ENCODE measurements at regions not wholly inside any gene's neighbourhood (a gene's known extent, or its start where the extent isn't known, plus 50 kb on each side); places are given as distances from the start of the nearest gene placed in this dataset.

- Mint-ChIP-seq H3K36me3 (no peaks in the 10 kb centered on the region), H3K4me1 (no peaks in the 10 kb centered on the region), H3K27me3 (peaks cover 3% of the 10 kb centered on the region), H3K9me3 (no peaks in the 10 kb centered on the region), H3K27ac (no peak overlapping the region), H3K4me3 (no peak overlapping the region)
- no peak for DNase-seq
Observed at GRCh38 chr4:146098397-146098796, 77.1 kb upstream of the LSM6 start.

DNA sequence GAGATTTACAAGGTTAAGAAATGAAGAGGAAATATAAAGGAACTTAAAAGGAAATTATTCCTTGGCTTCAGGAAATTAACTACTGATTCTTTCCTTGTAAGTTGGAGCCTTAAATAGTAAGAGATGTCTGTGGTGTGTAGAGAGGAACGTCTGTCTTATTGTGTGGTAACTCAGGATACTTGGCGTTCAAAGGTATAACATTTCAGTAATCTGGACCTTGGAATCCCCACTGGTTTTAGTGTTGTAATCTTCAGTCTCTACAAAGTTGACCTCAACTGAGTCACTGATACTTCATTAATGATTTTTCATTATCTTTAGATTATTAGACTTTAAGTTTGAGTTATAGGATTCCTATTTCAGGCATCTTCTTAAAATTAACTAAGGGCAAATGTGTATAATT, 79.1 kb upstream of the LSM6 start:
- H3K27me3 Mint-ChIP-seq = peaks cover 6% of the 10 kb centered on the region
- no peaks in the 10 kb centered on the region for H3K9me3 Mint-ChIP-seq
- no peak overlapping the region for H3K27ac Mint-ChIP-seq
- H3K36me3 Mint-ChIP-seq = no peaks in the 10 kb centered on the region
- no peak overlapping the region for H3K4me3 Mint-ChIP-seq
- H3K4me1 Mint-ChIP-seq = no peaks in the 10 kb centered on the region
- no peak for DNase-seq

GRCh38 chr4:146095860-146096259, 79.7 kb upstream of the LSM6 start:
- DNase-seq = no peak
- Mint-ChIP-seq H3K4me3 (no peak overlapping the region), H3K27ac (no peak overlapping the region), H3K4me1 (no peaks in the 10 kb centered on the region), H3K36me3 (no peaks in the 10 kb centered on the region), H3K9me3 (no peaks in the 10 kb centered on the region), H3K27me3 (peaks cover 8% of the 10 kb centered on the region)

- H3K4me1 Mint-ChIP-seq = no peaks in the 10 kb centered on the region
Observed at GRCh38 chr4:146095091-146095690, 80.3 kb upstream of the LSM6 start.

GRCh38 chr4:146088690-146089089, 86.8 kb upstream of the LSM6 start:
- H3K9me3 Mint-ChIP-seq = no peaks in the 10 kb centered on the region
- H3K27me3 Mint-ChIP-seq = peaks cover 34% of the 10 kb centered on the region
- H3K27ac Mint-ChIP-seq = no peak overlapping the region
- DNase-seq = no peak
- no peaks in the 10 kb centered on the region for H3K4me1 Mint-ChIP-seq
- H3K36me3 Mint-ChIP-seq = no peaks in the 10 kb centered on the region
- H3K4me3 Mint-ChIP-seq = no peak overlapping the region

More at GRCh38 chr4:146095091-146095690, 80.3 kb upstream of the LSM6 start:
- no peak overlapping the region for H3K4me3 Mint-ChIP-seq
- no peak overlapping the region for H3K27ac Mint-ChIP-seq
- no peaks in the 10 kb centered on the region for H3K36me3 Mint-ChIP-seq
- peaks cover 14% of the 10 kb centered on the region for H3K27me3 Mint-ChIP-seq
- no peaks in the 10 kb centered on the region for H3K9me3 Mint-ChIP-seq
- DNase-seq = no peak

DNA sequence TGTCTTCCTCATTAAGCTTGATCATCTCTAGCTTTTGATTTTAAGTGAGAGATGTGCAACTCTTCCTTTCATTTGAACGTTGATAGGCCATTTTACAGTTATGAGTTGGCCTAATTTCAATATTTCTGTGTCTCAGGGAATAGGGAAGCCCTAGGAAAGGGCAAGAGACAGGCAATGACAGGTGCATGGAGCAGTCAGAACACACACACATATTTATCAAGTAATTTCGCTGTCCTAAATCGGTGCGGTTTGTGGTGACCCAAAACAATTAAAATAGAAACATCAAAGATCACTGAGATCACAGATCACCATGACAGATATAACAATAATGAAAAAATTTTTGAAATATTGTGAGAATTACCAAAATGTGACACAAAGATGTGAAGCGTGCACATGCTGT, 87.7 kb upstream of the LSM6 start:
- Mint-ChIP-seq H3K27me3 (peaks cover 34% of the 10 kb centered on the region), H3K4me1 (no peaks in the 10 kb centered on the region)

DNA sequence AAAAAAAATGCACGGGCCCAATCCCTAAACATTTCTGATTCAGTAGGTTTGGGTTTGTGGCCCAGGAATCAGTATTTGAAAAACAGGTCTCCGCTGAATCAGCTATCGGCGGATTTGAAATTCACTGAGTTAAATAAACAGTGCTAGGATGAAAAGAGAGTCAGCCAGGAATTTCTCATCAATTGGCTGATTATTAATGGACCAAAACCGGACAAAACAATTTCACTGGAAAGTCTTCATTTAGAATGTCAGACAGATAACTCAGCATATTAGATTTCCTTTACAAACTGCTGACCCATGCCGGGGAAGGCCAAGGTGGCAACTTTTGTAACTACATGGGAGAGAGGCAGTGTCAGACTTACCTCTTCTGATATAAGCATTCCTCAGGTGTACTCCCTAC, 99.4 kb upstream of the LSM6 start:
- Mint-ChIP-seq H3K9me3 (no peaks in the 10 kb centered on the region), H3K27ac (no peak overlapping the region), H3K27me3 (peaks cover 12% of the 10 kb centered on the region), H3K36me3 (no peaks in the 10 kb centered on the region), H3K4me3 (no peak overlapping the region), H3K4me1 (no peaks in the 10 kb centered on the region)
- DNase-seq = no peak

More for the DNA sequence above, 87.7 kb upstream of the LSM6 start:
- no peak for DNase-seq
- Mint-ChIP-seq H3K4me3 (no peak overlapping the region), H3K36me3 (no peaks in the 10 kb centered on the region), H3K9me3 (no peaks in the 10 kb centered on the region), H3K27ac (no peak overlapping the region)

- Mint-ChIP-seq H3K36me3 (no peaks in the 10 kb centered on the region), H3K9me3 (no peaks in the 10 kb centered on the region), H3K27ac (no peak overlapping the region), H3K4me3 (no peak overlapping the region), H3K4me1 (no peaks in the 10 kb centered on the region), H3K27me3 (peaks cover 14% of the 10 kb centered on the region)
- DNase-seq = no peak
Observed at GRCh38 chr4:146073517-146073916, 102.0 kb upstream of the LSM6 start.

- no peak for DNase-seq
- Mint-ChIP-seq H3K27me3 (peaks cover 19% of the 10 kb centered on the region), H3K9me3 (no peaks in the 10 kb centered on the region), H3K27ac (no peak overlapping the region), H3K4me1 (no peaks in the 10 kb centered on the region), H3K36me3 (no peaks in the 10 kb centered on the region), H3K4me3 (no peak overlapping the region)
Observed at GRCh38 chr4:146072376-146072775, 103.1 kb upstream of the LSM6 start.

GRCh38 chr4:146071390-146071789, 104.1 kb upstream of the LSM6 start:
- H3K4me3 Mint-ChIP-seq = no peak overlapping the region
- no peaks in the 10 kb centered on the region for H3K4me1 Mint-ChIP-seq
- no peak overlapping the region for H3K27ac Mint-ChIP-seq
- no peaks in the 10 kb centered on the region for H3K36me3 Mint-ChIP-seq
- no peak for DNase-seq
- peaks cover 22% of the 10 kb centered on the region for H3K27me3 Mint-ChIP-seq
- no peaks in the 10 kb centered on the region for H3K9me3 Mint-ChIP-seq

DNA sequence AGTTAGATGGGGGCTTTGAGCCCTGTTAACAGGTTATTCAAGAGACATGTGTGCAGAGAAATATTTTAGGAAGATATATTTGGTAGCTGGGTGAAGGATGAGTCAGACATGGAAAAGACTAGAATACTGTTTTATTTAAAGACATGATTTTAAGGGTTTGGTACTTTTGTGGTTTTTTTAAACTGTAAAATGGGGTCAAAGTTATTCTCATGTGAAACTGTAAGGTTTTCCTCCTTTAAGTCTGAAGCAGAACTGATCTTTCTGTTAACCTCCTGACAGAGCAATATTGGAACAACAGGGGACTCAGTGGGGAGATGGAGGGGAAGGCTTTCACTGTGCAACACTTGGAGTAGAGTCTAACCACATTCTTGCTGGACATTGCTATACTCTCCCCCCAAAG, 112.4 kb upstream of the LSM6 start:
- Mint-ChIP-seq H3K36me3 (no peaks in the 10 kb centered on the region), H3K4me3 (no peak overlapping the region), H3K4me1 (no peaks in the 10 kb centered on the region), H3K27ac (no peak overlapping the region), H3K27me3 (peaks cover 45% of the 10 kb centered on the region), H3K9me3 (no peaks in the 10 kb centered on the region)
- no peak for DNase-seq

GRCh38 chr4:146062340-146062739, 113.2 kb upstream of the LSM6 start:
- no peak for DNase-seq
- H3K36me3 Mint-ChIP-seq = no peaks in the 10 kb centered on the region
- no peaks in the 10 kb centered on the region for H3K4me1 Mint-ChIP-seq
- H3K9me3 Mint-ChIP-seq = no peaks in the 10 kb centered on the region
- no peak overlapping the region for H3K27ac Mint-ChIP-seq
- no peak overlapping the region for H3K4me3 Mint-ChIP-seq
- peaks cover 38% of the 10 kb centered on the region for H3K27me3 Mint-ChIP-seq

DNA sequence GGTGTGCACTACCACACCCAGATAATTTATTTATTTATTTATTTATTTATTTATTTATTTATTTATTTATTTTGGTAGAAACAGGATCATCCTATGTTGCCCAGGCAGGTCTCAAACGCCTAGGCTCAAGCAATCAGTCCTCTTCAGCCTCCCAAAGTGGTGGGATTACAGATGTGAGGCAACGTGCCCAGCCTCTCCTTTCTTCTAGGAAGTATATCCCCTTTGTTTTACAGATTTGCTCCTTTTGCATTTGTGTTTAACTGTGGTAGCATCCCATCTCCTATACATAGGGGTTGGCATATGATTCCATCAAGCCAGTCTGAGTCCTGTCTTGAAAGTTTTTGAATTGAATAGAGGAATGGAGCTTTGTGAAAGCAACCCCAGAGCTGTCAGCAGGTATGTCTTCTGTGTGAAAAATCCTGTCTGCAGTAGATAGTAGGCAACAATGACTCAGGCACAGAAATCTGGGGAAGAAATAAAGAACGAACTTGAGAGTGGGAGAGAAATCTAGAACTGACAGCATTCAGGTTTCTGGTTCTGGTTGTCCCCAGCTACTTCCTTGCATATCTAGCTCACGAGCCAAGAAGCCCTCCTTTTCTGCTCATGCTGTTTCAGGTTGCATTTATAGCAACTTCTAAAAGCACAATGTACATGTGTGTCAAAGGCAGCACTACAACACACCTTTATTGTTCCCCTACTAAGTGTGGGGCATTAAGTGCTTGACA, 113.7 kb upstream of the LSM6 start:
- no peak for DNase-seq
- Mint-ChIP-seq H3K27ac (no peak overlapping the region), H3K36me3 (no peaks in the 10 kb centered on the region), H3K9me3 (no peaks in the 10 kb centered on the region), H3K27me3 (peaks cover 36% of the 10 kb centered on the region), H3K4me1 (no peaks in the 10 kb centered on the region), H3K4me3 (no peak overlapping the region)

DNA sequence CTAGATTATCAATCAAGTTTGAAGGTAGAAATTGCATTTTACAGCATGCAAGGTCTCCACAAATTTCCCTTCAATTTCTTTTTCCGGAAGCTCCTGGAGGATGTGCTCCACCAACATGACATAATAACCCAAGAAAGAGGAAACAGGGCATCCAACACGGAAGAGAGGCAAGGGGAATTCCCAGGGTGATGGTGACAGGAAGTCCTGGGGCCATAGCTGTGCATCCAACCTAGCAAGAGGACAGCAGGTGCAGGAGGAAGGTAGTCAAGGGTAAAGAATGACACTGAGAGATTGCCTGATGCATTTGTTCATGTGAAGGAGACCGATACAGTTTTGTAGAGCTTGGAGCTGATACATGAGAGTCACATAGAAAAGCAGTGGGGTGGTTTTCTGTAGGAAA, 115.7 kb upstream of the LSM6 start:
- Mint-ChIP-seq H3K27me3 (peaks cover 28% of the 10 kb centered on the region), H3K4me3 (no peak overlapping the region), H3K36me3 (no peaks in the 10 kb centered on the region)

DNA sequence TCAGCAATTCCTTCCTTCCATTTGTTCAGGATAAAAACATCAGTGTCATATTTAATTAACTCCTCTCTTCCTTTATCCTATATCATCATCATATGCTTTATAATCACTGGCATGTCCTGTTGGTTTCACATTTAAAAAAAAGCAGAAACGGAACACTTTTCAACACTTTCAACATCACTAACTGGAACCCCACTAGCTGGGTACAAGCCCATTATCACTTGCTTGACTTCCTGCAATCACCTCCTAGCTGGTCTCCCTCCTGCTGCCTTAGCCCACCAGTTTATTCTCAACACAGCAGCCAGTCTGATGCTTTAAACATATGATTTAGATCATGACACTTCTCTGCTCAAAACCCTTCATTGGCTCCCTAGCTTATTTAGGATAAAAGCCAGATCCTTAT, 116.4 kb upstream of the LSM6 start:
- H3K36me3 Mint-ChIP-seq = no peaks in the 10 kb centered on the region
- no peaks in the 10 kb centered on the region for H3K4me1 Mint-ChIP-seq
- no peaks in the 10 kb centered on the region for H3K9me3 Mint-ChIP-seq
- no peak for DNase-seq
- no peak overlapping the region for H3K27ac Mint-ChIP-seq
- peaks cover 21% of the 10 kb centered on the region for H3K27me3 Mint-ChIP-seq
- H3K4me3 Mint-ChIP-seq = no peak overlapping the region

More for the DNA sequence above, 115.7 kb upstream of the LSM6 start:
- no peak overlapping the region for H3K27ac Mint-ChIP-seq
- no peaks in the 10 kb centered on the region for H3K4me1 Mint-ChIP-seq
- H3K9me3 Mint-ChIP-seq = no peaks in the 10 kb centered on the region
- DNase-seq = no peak

GRCh38 chr4:146058531-146058930, 117.0 kb upstream of the LSM6 start:
- no peak overlapping the region for H3K4me3 Mint-ChIP-seq
- no peaks in the 10 kb centered on the region for H3K9me3 Mint-ChIP-seq
- H3K4me1 Mint-ChIP-seq = no peaks in the 10 kb centered on the region
- H3K27ac Mint-ChIP-seq = no peak overlapping the region
- peaks cover 15% of the 10 kb centered on the region for H3K27me3 Mint-ChIP-seq
- H3K36me3 Mint-ChIP-seq = no peaks in the 10 kb centered on the region
- no peak for DNase-seq
